HEK293 (cell line): ENCODE measurements at regions not wholly inside any gene's neighbourhood (a gene's known extent, or its start where the extent isn't known, plus 50 kb on each side); places are given as distances from the start of the nearest gene placed in this dataset.

ENCODE experiments used
- CTCF ChIA-PET: fragments of 350-600 bp; formaldehyde crosslinking; extraction: SDS; loops from one replicate; lab custom pipeline; 2021; ENCODE audit warnings: antibody characterized with exemption; lab: Yijun Ruan, JAX
- POLR2A ChIA-PET: fragments of 300-600 bp; formaldehyde crosslinking; extraction: SDS; loops from one replicate; lab custom pipeline; 2020; ENCODE audit warnings: antibody characterized with exemption, inconsistent platforms; lab: Yijun Ruan, JAX
- H3K27ac ChIP-seq: fragments of 200-500 bp; sonication (Bioruptor generic); 2 replicates; pipeline ENCODE4 v1.5.1; 2014; ENCODE audit warnings: low read depth, low read length, control low read depth, inconsistent platforms; ENCODE audit errors: extremely low read depth
- H3K36me3 ChIP-seq, 2 experiments: fragments of 200-500 bp in 1 of 2; sonication (Bioruptor generic) in 1 of 2; 1 replicate in 1 of 2; 2 replicates in 1 of 2; pipeline ENCODE4 v1.5.1; 2014 to 2017; ENCODE audit warnings: inconsistent platforms in 2 of 2, low read length in 2 of 2; ENCODE audit not compliant: control insufficient read depth in 2 of 2, insufficient read depth in 1 of 2
- H3K4me1 ChIP-seq: fragments of 200-500 bp; sonication (Bioruptor generic); 2 replicates; pipeline ENCODE4 v1.5.1; 2014; ENCODE audit warnings: mild to moderate bottlenecking, low read length, inconsistent platforms; ENCODE audit not compliant: control insufficient read depth, insufficient read depth
- H3K4me3 ChIP-seq: 2 replicates; pipeline ENCODE4 v1.5.1; 2011; ENCODE audit warnings: low read depth, mild to moderate bottlenecking, control low read depth, low read length, moderate library complexity
- H3K9me3 ChIP-seq: fragments of 200-500 bp; sonication (Bioruptor generic); 2 replicates; pipeline ENCODE4 v1.5.1; 2014; ENCODE audit warnings: low read depth, low read length, inconsistent platforms; ENCODE audit not compliant: control insufficient read depth, insufficient read depth
- EGR2 ChIP-seq: fragments of 450-650 bp; formaldehyde crosslinking; IDR thresholded peaks from 2 replicates; pipeline ENCODE4 v1.5.1; 2016; ENCODE audit warnings: low read depth, missing biosample characterization, missing genetic modification characterization
- PATZ1 ChIP-seq: fragments of 450-650 bp; formaldehyde crosslinking; IDR thresholded peaks from 2 replicates; pipeline ENCODE4 v1.5.1; 2016; ENCODE audit warnings: missing biosample characterization, missing genetic modification characterization
- SALL2 ChIP-seq: fragments of 450-650 bp; formaldehyde crosslinking; IDR thresholded peaks from 2 replicates; pipeline ENCODE4 v1.5.0; 2017; ENCODE audit warnings: missing biosample characterization, mild to moderate bottlenecking, missing genetic modification characterization, borderline replicate concordance
- SCRT2 ChIP-seq: fragments of 450-650 bp; formaldehyde crosslinking; IDR thresholded peaks from 2 replicates; pipeline ENCODE4 v1.5.1; 2016; ENCODE audit warnings: missing biosample characterization, missing genetic modification characterization
- SP2 ChIP-seq: fragments of 450-650 bp; formaldehyde crosslinking; IDR thresholded peaks from 2 replicates; pipeline ENCODE4 v1.5.1; 2016; ENCODE audit warnings: missing biosample characterization, missing genetic modification characterization
- ZBTB20 ChIP-seq: fragments of 450-650 bp; formaldehyde crosslinking; IDR thresholded peaks from 2 replicates; pipeline ENCODE4 v1.5.1; 2016; ENCODE audit warnings: missing biosample characterization, missing genetic modification characterization
- ZBTB26 ChIP-seq: fragments of 450-650 bp; formaldehyde crosslinking; optimal IDR thresholded peaks from 2 replicates; pipeline ENCODE3; 2016; ENCODE audit warnings: missing biosample characterization, mild to moderate bottlenecking, missing genetic modification characterization
- ZBTB49 ChIP-seq: fragments of 450-650 bp; formaldehyde crosslinking; IDR thresholded peaks from 2 replicates; pipeline ENCODE4 v1.5.1; 2016; ENCODE audit warnings: missing biosample characterization, missing genetic modification characterization, low read depth
- ZBTB8A ChIP-seq: fragments of 450-650 bp; formaldehyde crosslinking; IDR thresholded peaks from 2 replicates; pipeline ENCODE4 v1.5.1; 2016; ENCODE audit warnings: missing biosample characterization, missing genetic modification characterization
- ZFHX2 ChIP-seq: fragments of 450-650 bp; formaldehyde crosslinking; conservative IDR thresholded peaks from 2 replicates; pipeline ENCODE4 v1.5.1; 2016; ENCODE audit warnings: missing biosample characterization, missing genetic modification characterization
- ZNF140 ChIP-seq: fragments of 450-650 bp; formaldehyde crosslinking; IDR thresholded peaks from 2 replicates; pipeline ENCODE4 v1.5.1; 2016; ENCODE audit warnings: missing biosample characterization, missing genetic modification characterization
- ZNF175 ChIP-seq: fragments of 450-650 bp; formaldehyde crosslinking; IDR thresholded peaks from 2 replicates; pipeline ENCODE4 v1.5.1; 2016; ENCODE audit warnings: missing biosample characterization, missing genetic modification characterization
- ZNF202 ChIP-seq: fragments of 450-650 bp; formaldehyde crosslinking; IDR thresholded peaks from 2 replicates; pipeline ENCODE4 v1.5.1; 2016; ENCODE audit warnings: missing biosample characterization, missing genetic modification characterization, borderline replicate concordance
- ZNF362 ChIP-seq: fragments of 450-650 bp; formaldehyde crosslinking; IDR thresholded peaks from 2 replicates; pipeline ENCODE4 v1.5.1; 2016; ENCODE audit warnings: missing biosample characterization, missing genetic modification characterization
- ZNF558 ChIP-seq: fragments of 450-650 bp; formaldehyde crosslinking; IDR thresholded peaks from 2 replicates; pipeline ENCODE4 v1.5.1; 2016; ENCODE audit warnings: missing biosample characterization, missing genetic modification characterization
- ZNF580 ChIP-seq: fragments of 450-650 bp; formaldehyde crosslinking; IDR thresholded peaks from 2 replicates; pipeline ENCODE4 v1.5.1; 2016; ENCODE audit warnings: missing biosample characterization, missing genetic modification characterization
- ZNF621 ChIP-seq: fragments of 450-650 bp; formaldehyde crosslinking; IDR thresholded peaks from 2 replicates; pipeline ENCODE4 v1.5.1; 2017; ENCODE audit warnings: missing biosample characterization, missing genetic modification characterization
- ZNF792 ChIP-seq: fragments of 450-650 bp; formaldehyde crosslinking; IDR thresholded peaks from 2 replicates; pipeline ENCODE4 v1.5.1; 2016; ENCODE audit warnings: missing biosample characterization, missing genetic modification characterization
- ZSCAN30 ChIP-seq: fragments of 450-650 bp; IDR thresholded peaks from 2 replicates; pipeline ENCODE4 v1.5.1; 2018; ENCODE audit warnings: missing biosample characterization, mild to moderate bottlenecking, missing genetic modification characterization, moderate library complexity

GRCh38 chr9:121597698-121598166 is 53.7 kb upstream of the DAB2IP start (continued):
- TF ChIP-seq PATZ1 (tag by site-specific recombination): no peak
- TF ChIP-seq, all 188 proteins: peak for 0

GRCh38 chr9:121598167-121598964 is 53.1 kb upstream of the DAB2IP start:
- no peaks in the 10 kb centered on the region for H3K36me3 ChIP-seq
- ChIA-PET POLR2A (interaction anchor here (2.5 kb wide), 1 partner anchor 12 kb away, joined by 25 read pairs; no protein-coding TSS in a partner anchor), CTCF (interaction anchor here (0.6 to 1.6 kb wide), 6 partner anchors 26 to 1393 kb away, joined by 3 to 4 read pairs (median 3); no protein-coding TSS in a partner anchor)
- H3K4me1 ChIP-seq: no peaks in the 10 kb centered on the region
- no peak overlapping the region for H3K4me3 ChIP-seq
- TF ChIP-seq ZNF362 (tag by site-specific recombination): no peak
- no peak for TF ChIP-seq ZNF175 (tag by site-specific recombination)
- TF ChIP-seq ZNF580 (tag by site-specific recombination): peak; percentile 24; the same call in 1 of the 2 replicates
- TF ChIP-seq ZNF621 (tag by site-specific recombination): no peak
- H3K27ac ChIP-seq: no peak overlapping the region
- H3K9me3 ChIP-seq: no peaks in the 10 kb centered on the region

GRCh38 chr9:121598965-121599871 is 52.2 kb upstream of the DAB2IP start:
- peak overlapping the region; percentile 74 for H3K4me3 ChIP-seq
- peak overlapping the region; percentile 60; the same call in 1 of the 2 replicates for H3K27ac ChIP-seq
- H3K9me3 ChIP-seq: no peaks in the 10 kb centered on the region
- H3K36me3 ChIP-seq: no peaks in the 10 kb centered on the region
- no peaks in the 10 kb centered on the region for H3K4me1 ChIP-seq
- POLR2A ChIA-PET: interaction anchor here (1.2 to 2.5 kb wide), 3 partner anchors 11 to 31 kb away, joined by 3 to 25 read pairs (median 4); no protein-coding TSS in a partner anchor
- CTCF ChIA-PET: interaction anchor here (0.6 to 1.4 kb wide), 6 partner anchors 21 to 1392 kb away, joined by 3 to 4 read pairs (median 3); no protein-coding TSS in a partner anchor
- TF ChIP-seq PATZ1 (tag by site-specific recombination) (peak; percentile 14; the same call in 1 of the 2 replicates), ZNF558 (no peak), ZBTB20 (tag by site-specific recombination) (peak; percentile 82), ZSCAN30 (tag by site-specific recombination) (0 out of 2 replicates have a peak, but pooled peaks have one; percentile 39), ZNF792 (tag by site-specific recombination) (no peak), ZFHX2 (peak; percentile 80), ZNF202 (tag by site-specific recombination) (peak; percentile 21; the same call in 1 of the 2 replicates), SCRT2 (tag by site-specific recombination) (peak; percentile 78), SP2 (peak; percentile 61), ZBTB49 (tag by site-specific recombination) (no peak), ZNF140 (tag by site-specific recombination) (no peak), ZBTB8A (tag by site-specific recombination) (0 out of 2 replicates have a peak, but pooled peaks have one; percentile 39), EGR2 (tag by site-specific recombination) (0 out of 2 replicates have a peak, but pooled peaks have one; percentile 48), SALL2 (tag by site-specific recombination) (no peak), ZBTB26 (tag by site-specific recombination) (peak; percentile 57)
